GM18907 (cell line): ENCODE measurements at regions not wholly inside any gene's neighbourhood (a gene's known extent, or its start where the extent isn't known, plus 50 kb on each side); places are given as distances from the start of the nearest gene placed in this dataset.
"Not testable (repeated sequence)": the region's sequence is repeated elsewhere in the genome, so short reads cannot be mapped to it uniquely, and the experiment has no call there.

Experiments
- ATAC-seq: cut with Tn5 transposase; IDR thresholded peaks from one replicate; pipeline ENCODE4 v1.9.1; 2021; ENCODE audit warnings: mild to moderate bottlenecking, moderate library complexity; ENCODE audit not compliant: unreplicated experiment

DNA sequence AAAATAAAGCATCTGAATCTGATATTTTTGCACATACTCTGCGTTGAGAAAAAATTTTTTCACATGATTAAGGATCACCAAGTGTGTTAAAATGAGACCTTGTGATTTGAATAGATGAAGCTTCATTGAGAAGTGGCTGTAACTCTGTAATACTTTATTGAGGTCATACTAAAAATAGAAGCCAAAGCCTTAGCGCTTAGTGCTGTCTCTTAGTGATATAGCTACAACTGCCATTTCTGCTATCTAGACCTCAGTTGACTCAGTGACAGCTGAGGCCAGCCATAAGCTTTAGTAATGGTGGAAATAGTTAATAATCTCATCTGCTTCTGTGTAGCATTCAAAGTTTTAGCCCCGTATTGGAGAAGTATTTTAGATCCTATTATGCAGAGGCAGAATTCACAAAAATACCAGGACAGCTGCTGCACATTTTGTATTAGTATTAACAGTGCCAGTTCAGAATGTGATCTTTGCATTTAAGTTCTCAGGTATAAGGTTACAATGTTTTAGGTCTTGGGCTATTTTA, 107.4 kb upstream of the SGCD start:
- no peak for ATAC-seq

DNA sequence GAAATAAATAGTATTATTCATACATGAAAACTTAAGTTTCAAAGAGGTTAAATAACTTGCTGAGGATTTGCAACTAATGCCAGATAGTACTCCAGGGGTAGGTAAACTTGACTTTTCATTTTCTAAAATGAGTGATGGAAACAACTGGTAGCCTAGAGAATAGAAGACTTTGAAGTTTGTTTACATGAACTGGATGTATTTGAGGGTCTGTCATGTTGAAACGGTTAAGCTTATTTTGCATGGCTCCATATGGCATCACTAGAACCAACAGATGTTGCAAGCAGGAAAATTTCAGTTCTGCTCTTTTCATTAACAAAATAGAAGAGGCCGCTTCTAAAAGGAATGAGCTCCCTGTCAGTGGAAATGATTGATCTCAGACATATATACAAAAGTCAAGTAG, 105.1 kb upstream of the SGCD start:
- ATAC-seq = no peak

GRCh38 chr5:156223547-156223946, 103.4 kb upstream of the SGCD start:
- ATAC-seq = no peak

GRCh38 chr5:156226485-156226884, 100.5 kb upstream of the SGCD start:
- not testable (repeated sequence) for ATAC-seq

- no peak for ATAC-seq
Measured at GRCh38 chr5:156230887-156231286, 96.1 kb upstream of the SGCD start.

DNA sequence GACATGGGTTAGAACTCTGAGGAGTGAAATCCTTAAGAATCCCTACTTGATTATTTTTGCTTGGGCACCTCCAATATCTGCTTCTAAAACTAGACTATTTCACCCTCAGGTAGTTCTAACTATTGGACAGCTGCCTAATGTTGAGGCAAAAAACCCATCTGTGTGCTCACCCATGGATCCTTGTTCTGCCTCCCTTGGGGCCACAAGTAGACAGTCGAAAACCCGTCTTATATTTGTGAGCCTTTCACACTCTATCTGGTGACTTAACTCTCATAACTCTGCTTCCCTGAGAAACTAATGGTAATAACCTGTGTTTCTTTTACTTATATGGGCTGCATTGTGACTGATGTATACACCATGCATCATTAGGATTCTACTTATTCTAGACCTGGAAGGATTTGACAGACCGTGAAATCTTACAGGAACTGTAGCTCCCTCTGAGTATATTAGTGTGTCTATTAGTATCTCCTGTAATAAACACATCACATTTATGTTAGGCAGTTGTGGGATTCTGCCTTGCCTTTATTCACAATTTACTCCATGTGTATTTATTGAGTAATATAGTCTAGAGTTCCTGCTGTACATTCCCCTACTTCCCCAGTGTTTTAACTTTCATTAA, 94.6 kb upstream of the SGCD start:
- no peak for ATAC-seq

- no peak for ATAC-seq
Measured at GRCh38 chr5:156237361-156237760, 89.6 kb upstream of the SGCD start.

DNA sequence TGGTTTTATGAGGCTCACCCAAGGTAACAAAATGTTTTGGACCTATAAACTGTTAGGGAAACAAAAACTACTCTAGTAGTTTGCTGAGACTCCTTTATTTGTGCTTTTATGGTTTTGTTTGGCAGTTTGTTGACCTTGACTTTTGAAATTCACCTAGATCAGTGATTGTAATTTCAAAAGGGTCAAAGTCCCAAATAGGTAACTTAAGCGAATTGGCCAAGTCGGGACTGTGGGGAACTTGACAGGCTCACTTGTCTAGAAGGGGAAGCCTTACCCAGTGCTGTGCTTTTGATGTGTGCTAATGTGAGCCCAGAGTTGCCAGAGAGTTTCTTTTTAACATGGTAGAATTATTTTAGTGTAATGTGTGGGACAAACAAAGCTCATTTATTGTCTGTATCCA, 87.2 kb upstream of the SGCD start:
- no peak for ATAC-seq

DNA sequence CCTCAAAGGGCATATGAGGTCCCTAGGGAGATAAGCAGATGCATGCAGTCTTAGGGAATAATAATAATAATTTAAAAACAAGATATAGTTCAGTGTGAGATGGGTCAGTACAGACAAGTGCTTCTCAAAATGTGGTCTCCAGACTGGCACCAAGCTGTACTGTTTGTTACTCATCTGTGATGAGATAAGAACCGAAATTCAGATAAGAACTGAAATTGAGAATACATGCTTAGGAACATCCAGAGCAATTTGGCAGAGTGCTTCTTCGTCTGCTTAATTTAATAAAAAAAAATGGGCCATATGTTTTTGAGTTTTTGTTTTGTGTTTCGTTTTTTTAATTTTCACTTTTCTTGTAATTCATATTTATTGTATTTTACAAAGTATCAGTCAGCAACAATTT, 86.5 kb upstream of the SGCD start:
- no peak for ATAC-seq

DNA sequence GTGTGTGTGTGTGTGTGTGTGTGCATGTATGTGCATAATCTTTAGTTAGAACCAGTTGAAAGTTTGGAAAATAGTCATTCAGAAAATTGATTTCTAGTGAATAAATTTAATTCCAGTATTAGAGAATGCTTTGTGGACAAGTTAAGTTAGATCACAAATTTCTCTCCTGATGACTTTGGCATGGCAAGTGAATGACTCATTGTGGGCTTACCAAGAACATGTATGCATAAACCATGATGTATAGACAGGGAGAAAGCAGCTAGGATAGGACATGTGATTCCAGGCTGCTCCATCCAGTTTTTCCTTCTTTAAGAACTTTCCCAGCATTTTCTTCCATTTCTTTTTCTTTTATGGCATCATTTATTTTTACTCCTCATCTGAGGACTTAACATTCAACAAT, 85.7 kb upstream of the SGCD start:
- no peak for ATAC-seq

DNA sequence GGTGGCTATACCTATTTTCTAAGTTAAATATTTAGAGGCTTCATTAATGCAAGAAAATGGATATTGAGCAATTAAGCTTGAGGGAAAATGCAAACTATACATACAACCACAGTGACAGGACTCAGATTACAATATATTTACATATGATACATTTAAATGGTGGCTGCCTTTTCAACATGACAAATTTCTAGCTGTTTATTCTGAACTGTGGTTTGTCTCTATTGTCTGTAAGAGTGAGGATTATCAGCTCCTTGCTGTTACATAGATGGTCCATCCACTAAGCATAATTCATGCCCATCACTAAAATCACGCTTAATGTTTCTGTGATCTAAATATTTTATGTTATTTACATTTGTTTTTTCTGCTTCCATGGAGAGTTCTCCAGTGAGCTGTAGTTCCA, 81.1 kb upstream of the SGCD start:
- no peak for ATAC-seq

DNA sequence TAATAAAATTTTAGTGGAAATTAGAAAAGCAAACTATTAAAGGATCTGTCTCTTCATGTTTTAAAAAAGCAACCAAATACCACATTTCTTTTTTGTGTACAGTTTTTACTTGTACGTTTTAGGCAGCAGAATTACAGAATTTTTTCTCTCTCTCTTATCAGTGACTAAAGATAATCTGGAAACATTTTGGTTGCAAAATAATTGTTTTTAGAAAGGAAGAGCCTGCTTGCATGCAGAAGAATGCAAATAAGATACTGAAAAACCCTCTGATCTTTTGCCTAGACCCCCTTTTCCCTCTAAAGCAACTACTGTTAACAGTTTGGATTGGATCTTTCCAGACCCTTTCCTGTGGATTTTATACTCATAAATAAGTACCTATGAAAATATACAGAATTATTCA, 75.9 kb upstream of the SGCD start:
- no peak for ATAC-seq

DNA sequence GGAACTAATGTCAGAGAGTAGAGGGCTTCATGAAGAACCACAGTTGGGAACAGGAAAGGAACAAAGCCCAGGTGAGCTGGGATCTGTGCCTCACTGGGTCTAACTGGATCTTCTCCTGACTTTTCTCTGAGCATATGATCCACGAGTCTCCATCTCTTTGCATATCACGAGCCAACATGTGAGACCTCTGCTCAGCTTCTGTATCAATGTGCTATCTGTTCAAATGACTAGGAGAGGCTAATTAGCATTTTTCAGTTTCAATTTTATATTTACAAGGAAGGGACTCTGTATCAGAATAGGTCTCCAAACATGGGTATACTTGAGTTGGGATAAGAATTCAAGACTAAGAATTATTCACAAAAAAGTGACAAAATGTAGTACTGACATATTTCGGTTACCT, 73.8 kb upstream of the SGCD start:
- no peak for ATAC-seq

- no peak for ATAC-seq
Measured at GRCh38 chr5:156254196-156254595, 72.8 kb upstream of the SGCD start.

GRCh38 chr5:156256642-156257041, 70.3 kb upstream of the SGCD start:
- no peak for ATAC-seq

- ATAC-seq = no peak
Measured at GRCh38 chr5:156258934-156259333, 68.0 kb upstream of the SGCD start.

DNA sequence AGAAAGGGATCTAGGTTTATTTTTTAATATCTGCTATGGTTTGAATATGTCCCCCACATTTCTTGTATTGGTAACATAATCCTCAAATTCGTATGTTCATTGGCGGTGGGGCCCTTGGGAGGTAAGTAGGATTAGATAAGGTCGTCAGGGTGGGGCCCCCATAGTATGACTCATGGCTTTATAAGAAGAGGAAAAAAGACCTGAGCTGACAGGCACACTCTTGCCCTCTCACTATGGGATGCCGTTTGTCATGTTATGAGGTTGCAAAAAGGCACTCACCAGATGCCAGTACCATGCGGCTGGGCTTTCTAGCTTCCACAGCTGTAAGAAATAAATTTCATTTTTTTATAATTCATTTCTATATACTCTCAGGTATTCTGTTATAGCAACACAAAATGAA, 67.3 kb upstream of the SGCD start:
- ATAC-seq = no peak

- no peak for ATAC-seq
Measured at GRCh38 chr5:156261275-156261939, 65.6 kb upstream of the SGCD start.

DNA sequence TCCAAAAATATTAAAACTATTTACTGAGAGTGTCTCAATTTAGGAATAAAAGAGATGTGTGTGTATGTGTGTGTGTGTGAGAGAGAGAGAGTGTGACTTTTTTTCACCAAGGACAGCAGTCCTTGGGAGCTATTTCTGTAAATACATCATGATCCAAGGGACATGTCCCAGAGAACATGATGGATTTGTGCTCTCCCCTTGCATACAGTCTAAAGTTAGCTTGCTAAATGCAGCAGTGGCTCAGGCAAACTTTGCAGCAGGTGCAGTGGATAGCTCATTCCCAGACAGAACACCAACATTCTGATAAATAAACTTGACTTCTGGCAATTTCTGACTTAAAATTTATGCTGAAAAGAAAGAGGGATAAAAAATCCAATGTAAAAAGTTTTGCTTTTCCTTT, 55.4 kb upstream of the SGCD start:
- ATAC-seq = no peak

- ATAC-seq = no peak
Measured at GRCh38 chr5:156272139-156272538, 54.8 kb upstream of the SGCD start.

DNA sequence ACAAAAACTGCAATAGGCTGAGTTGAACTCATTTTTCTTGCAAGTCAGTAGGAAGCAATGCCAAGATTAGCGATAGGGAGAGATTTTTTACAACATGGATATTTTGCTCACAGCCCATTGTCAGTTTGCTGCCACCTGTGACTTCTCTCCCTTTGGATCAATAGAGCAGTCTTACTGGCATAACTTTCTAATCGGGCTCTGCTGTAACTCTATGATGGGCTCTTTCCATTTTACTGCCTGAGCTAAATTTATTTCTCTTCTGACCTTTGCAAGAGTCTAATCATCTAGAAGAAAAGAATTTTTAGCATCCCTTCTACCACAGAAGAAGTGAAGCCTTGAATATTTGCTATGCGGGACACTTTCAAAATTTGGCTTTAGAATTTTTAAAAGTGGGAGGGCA, 53.6 kb upstream of the SGCD start:
- ATAC-seq = no peak

DNA sequence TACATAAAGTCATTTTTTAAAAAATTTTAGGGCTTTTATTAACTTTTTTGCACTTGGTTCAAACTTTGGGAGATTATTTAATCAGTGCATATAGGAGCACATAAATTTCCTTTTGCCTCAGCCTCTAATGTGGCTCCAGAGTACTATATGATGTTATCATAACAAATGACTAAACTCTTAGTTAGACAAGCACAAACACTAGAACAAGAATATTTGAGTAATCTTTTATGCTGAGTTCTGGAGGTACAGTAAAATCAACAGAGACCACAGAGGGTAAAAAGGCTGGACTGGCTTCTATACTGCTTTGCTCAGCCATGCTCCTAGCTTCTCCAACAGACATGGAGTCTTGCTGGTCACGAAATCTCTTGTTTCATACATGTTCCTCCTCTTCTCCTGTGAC, 52.5 kb upstream of the SGCD start:
- ATAC-seq = no peak
